ENCODE measurements at regions not wholly inside any gene's neighbourhood (a gene's known extent, or its start where the extent isn't known, plus 50 kb on each side); places are given as distances from the start of the nearest gene placed in this dataset.
"Not testable (repeated sequence)": the region's sequence is repeated elsewhere in the genome, so short reads cannot be mapped to it uniquely, and the experiment has no call there.

- no peak for DNase-seq
These were observed 1254.8 kb upstream of the CHAC2 start for GRCh38 chr2:52512760-52513159.

DNA sequence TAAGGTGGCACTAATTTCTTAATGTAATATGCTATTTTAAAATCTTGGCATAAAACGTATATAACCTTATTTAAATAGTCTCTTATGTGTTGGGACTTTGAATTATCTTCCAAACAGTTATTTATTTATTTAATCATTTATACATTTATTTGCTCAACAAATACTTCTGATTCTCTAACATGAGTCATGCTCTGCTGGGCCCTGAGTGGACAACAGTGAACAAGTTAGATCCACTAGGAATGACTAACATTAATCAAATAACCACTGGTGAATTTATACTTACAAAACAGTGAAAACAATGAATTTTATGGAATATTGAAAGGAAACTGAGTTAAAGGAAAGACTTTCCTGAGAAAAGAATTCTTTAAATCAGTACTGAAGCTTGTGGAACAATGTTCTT lies 1257.2 kb upstream of the CHAC2 start:
- DNase-seq = no peak

GRCh38 chr2:52502476-52502860 lies 1265.1 kb upstream of the CHAC2 start:
- DNase-seq = no peak

- DNase-seq = no peak
These were observed 1265.7 kb upstream of the CHAC2 start for GRCh38 chr2:52501715-52502475.

DNA sequence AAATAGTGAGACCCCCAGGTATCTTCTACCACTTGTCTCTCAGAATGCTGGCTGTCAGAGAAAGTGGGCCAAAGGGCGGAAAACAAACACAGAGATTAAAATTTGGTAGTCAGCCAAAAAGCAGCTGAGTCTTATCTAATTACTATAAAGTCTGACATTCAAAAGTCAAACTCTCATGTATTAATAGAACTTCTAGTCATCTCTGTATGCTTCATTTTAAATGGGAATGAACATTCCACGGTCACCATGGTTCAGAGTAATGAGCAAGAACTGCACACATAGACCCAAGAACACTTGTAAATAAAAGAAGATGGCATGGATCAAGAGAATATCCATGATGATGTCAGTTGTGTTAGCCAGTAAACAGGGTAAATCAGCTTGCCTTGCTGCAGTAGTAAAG lies 1267.0 kb upstream of the CHAC2 start:
- no peak for DNase-seq

- DNase-seq = no peak
These were observed 1269.4 kb upstream of the CHAC2 start for GRCh38 chr2:52498077-52498750.

DNA sequence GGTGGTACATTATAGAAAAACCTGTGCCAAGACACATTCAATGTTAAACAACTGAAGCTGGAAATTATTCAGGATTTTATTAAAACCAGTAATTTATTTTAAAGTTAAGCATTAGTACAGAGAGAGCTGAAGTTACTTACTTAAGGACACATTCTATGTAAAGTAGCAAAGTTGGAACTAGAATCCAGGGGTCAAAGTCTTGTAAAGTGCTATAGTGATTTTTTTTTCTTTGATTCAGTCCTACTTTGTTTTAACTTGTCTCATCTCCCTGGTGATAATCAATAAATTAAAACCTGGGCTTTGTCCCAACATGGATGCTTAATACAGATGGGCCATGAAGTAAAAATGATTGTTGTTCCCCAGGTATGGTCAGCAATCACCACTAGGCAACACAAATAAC lies 1271.8 kb upstream of the CHAC2 start:
- DNase-seq = no peak

DNA sequence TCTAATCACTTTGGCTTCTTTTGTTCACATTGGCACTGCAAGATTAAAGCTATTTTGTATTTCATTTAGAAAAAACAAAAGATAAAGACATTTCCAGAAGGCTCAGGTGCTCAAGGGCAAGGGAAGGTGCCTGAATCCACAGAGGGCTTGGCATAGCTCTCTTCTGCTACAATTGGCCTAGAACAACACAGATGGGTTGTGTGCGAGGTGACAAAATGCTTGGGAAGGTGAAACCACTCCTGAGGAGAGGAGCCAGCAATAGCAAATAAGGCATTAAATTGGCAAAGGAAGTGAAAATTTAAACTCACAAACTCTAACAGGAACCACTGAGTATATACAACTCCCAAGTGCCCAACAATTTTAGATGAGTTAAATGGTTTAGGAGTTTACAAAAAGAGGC lies 1290.4 kb upstream of the CHAC2 start:
- DNase-seq = no peak

- no peak for DNase-seq
These were observed 1292.0 kb upstream of the CHAC2 start for GRCh38 chr2:52475590-52475989.

DNA sequence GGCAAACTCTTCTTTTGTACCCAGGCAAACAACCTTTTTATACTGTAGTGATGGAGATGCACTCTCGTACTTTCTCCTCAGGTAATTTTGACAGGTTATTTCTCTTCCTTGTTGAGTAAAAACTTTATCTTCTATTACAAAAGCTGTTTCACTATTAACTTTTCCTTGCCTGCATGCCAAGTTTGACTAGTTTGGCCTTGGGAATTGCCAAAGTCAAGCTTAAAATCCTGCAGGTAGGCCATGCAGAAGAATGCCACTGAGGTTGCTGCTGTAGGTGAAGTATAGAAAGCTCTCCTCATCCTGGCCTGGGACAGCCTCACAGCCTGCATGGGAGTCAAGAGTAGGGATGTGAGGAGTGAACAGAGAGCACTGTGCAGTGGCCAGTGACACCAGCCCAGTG lies 1293.5 kb upstream of the CHAC2 start:
- no peak for DNase-seq

- no peak for DNase-seq
These were observed 1294.1 kb upstream of the CHAC2 start for GRCh38 chr2:52473526-52473925.

- not testable (repeated sequence) for DNase-seq
These were observed 1297.1 kb upstream of the CHAC2 start for GRCh38 chr2:52470457-52470856.

DNA sequence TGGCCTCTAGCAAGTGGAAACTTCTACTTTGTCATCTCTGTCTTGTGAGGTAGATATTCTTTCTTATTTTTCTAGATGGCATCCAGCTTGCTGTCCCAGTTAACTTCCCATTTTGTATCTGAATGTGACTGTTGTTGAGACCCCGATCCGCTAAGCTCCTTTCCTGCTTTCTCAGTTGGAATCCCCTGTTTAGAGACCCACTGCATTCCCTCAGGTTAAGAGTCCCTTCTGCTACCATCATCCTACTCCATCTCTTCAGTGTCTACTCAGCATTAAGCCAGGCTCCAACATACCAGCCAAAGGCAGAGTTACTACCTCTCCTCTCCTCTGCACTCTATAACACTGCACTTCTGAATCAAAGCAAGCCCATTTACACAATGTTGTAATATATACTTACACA lies 1300.4 kb upstream of the CHAC2 start:
- DNase-seq = no peak

DNA sequence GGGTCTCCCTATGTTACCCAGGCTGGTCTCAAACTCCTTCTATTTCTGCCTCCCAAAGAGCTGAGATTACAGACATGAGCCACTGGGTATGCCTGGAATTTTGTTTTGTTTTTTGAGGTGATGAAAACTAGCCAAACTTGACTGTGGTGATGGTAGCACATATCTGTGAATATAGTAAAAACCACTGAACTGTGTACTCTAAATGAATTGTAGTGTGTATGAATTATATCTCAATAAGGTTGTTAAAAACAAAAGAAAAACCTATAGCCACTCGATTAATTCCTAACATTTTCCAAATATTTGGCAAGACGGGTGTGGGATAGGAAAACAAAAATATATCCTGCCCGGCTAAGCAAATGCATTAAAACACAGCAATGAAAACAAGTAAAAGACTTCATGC lies 1302.3 kb upstream of the CHAC2 start:
- DNase-seq = no peak

DNA sequence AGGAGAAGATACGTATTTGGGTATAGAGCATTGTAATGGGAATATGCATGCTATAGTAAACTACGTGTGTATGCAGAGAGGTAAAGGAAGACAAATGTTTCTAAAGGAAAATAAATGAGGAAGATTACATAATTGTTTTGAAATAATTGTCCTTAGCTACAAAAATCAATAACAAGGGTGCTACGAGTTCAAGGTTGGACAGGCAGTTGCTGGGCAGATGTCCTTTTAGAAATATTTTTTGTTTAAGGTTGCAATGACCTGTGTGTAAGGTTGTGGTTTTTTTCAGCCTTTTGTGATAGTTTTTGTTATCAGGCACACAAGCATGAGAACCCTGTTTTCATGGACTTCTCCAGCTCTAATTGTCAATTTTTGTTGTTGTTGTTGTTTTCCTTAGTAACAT lies 1304.1 kb upstream of the CHAC2 start:
- no peak for DNase-seq

DNA sequence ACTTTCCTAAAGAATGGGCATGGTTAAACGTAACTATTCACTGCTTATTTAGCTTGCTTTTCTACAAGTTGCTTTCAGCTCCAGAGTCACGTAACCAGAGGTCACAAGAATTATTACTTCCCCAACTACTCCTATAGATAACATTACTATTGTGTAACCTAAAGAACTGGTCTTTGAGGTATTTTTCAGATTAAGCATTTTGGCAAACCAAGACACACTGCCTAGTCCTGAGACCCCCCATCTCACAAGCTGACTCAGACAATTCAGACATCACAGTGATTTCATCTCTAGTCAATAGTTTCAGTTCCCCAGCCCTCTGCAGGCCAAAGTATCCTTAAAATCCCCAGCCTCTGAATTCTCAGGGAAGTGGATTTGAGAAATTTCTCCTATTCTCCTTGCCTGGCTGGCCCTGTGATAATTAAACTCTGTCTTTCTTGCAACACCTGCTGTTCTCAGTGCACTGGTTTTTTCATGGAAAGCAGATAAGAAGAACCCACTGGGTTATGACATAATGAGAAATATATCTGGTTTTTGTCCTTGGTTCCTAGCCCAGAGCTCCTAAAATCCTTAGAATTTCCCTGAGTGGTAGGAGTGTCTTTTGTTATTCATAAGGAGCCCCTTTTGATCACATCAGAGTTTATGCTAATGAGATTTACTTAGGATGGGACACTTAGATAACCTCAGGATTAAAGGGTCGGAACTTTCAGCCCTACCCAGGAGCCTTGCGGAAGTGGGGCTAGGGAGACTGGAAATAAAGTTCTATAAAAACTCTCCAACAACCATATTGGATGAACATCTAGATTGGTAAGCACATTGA lies 1310.8 kb upstream of the CHAC2 start:
- DNase-seq = no peak

DNA sequence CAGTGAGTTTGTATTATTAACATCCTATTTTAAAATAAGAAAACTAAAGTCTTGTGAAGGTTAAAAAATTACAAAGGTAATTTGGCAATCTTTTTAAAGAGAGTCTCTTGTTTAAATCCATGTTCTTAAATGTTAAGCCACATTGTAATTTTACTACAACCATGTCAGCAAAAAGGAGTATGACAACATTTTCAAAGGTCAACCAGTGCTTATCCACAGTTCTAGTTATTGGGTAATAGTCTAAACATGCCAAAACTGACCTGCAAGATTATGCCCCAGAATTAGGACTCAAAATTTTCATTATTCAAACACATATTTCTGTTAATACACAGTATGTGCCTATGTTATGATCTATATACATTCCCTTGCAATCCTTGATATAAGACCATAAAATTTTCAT lies 1312.6 kb upstream of the CHAC2 start:
- no peak for DNase-seq

DNA sequence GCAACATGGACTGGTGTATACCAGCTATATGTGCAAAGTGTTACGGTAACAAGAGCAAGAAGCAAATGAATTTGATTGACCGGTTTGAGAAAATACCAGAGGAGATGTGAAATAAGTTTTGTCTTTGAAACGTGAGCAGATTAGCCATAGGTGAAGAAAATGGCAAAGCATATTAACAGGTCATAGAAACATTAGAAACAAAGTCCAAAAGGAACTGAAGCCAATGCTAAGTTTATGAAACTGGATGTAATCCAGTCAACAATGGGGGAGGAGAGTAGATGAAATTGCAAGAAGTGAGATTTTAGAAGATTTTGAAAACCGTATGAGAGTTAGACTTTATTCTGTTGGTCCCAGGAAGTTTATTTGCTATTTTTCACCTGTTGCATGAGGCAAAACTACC lies 1315.4 kb upstream of the CHAC2 start:
- DNase-seq = no peak

- no peak for DNase-seq
These were observed 1321.9 kb upstream of the CHAC2 start for GRCh38 chr2:52445686-52446085.

DNA sequence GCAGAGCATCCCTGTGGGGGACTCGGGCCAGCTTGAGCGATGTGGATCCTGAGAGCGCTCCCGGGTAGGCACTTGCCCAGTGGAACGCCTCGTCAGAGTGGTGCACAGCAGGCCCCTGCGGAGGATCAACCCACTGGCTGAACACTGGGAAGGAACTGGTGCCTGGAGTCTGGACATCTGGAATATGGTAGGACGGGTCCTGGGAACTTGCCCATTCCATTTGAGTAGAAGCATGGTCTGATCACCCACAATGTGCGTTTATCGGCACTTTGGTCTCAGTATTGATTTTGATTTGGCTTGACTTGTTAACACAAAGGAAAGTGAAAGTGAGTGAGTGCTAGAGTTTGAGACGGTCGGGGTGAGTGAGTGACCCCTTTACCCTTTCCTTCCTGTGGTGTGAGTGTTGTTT lies 1336.2 kb upstream of the CHAC2 start:
- no peak for DNase-seq

GRCh38 chr2:52429740-52430139 lies 1337.9 kb upstream of the CHAC2 start:
- DNase-seq = no peak

DNA sequence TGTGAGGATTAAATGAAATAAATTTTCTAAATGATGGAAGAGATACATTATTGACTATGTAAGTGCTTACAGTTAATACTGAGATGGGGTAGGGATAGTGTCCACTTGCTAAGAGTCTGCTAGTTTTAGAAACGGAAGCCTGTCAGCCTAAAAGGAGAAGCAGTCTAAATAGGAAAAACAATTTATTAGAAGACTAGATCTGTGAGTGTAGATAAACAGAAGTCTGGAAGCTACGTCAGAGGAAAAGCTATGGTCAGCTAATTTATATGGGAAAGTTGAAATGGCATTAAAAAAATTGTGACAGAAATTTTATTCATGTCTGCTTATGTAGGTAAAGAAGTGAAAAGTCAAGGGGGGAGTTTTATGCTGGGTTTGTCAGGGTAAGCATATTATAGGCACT lies 1338.4 kb upstream of the CHAC2 start:
- no peak for DNase-seq

DNA sequence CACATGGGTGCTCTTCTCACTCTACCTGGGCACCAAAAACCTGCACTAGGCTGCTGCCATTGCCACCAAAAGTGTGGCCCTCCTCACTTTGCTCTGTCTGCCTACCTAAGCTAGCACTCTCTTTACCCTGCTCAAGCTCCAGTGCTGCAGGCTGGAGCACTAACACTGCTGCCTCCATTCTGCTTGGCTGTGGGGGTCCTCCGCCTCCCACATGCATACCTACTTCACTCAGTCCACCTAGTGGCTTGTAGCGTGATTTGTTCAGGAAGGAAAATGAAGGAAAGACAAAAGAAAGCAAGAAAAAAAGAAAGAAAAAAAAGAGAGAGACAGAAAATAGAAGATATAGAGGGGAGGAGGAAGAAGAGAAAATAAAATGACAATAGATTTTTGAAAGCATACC lies 1339.4 kb upstream of the CHAC2 start:
- no peak for DNase-seq

GRCh38 chr2:52423655-52424054 lies 1343.9 kb upstream of the CHAC2 start:
- DNase-seq = no peak
